OCI-LY3 (cell line): ENCODE measurements at regions not wholly inside any gene's neighbourhood (a gene's known extent, or its start where the extent isn't known, plus 50 kb on each side); places are given as distances from the start of the nearest gene placed in this dataset.

ENCODE experiments used
- H2AFZ ChIP-seq: fragments of 200-600, 300-600 bp; shearing (Covaris generic); 2 replicates; pipeline ENCODE4 v1.6.0; 2014; ENCODE audit warnings: antibody characterized with exemption, low read depth, low read length
- H3K27ac ChIP-seq: fragments of 200-600, 300-600 bp; sonication (generic); 2 replicates; pipeline ENCODE4 v1.5.1; 2014; ENCODE audit warnings: mild to moderate bottlenecking, low read length, moderate library complexity, mixed read lengths
- H3K27me3 ChIP-seq: fragments of 200-600, 300-600 bp; sonication (generic); 2 replicates; pipeline ENCODE4 v1.6.1; 2014; ENCODE audit warnings: low read depth, low read length, mixed read lengths
- H3K36me3 ChIP-seq: fragments of 200-600, 300-600 bp; sonication (generic); replicated peaks from 2 replicates; pipeline ENCODE3; 2014; ENCODE audit warnings: low read depth, low read length, mixed read lengths
- H3K4me1 ChIP-seq: fragments of 300-600, 200-600 bp; sonication (generic); 2 replicates; pipeline ENCODE4 v1.6.1; 2014; ENCODE audit warnings: low read length, mixed read lengths
- H3K4me2 ChIP-seq: fragments of 200-600, 300-600 bp; sonication (generic); 2 replicates; pipeline ENCODE4 v1.6.1; 2014; ENCODE audit warnings: low read length, mixed read lengths
- H3K4me3 ChIP-seq: fragments of 300-600, 200-600 bp; sonication (generic); 2 replicates; pipeline ENCODE4 v1.5.1; 2014; ENCODE audit warnings: antibody characterized with exemption, mild to moderate bottlenecking, low read length, moderate library complexity
- H3K79me2 ChIP-seq: fragments of 300-600, 200-600 bp; shearing (Covaris generic); 2 replicates; pipeline ENCODE4 v1.6.1; 2014; ENCODE audit warnings: mild to moderate bottlenecking, low read length, mixed read lengths
- H3K9ac ChIP-seq: fragments of 300-600, 200-600 bp; shearing (Covaris generic); 2 replicates; pipeline ENCODE4 v1.6.0; 2014; ENCODE audit warnings: mild to moderate bottlenecking, low read length, moderate library complexity
- H3K9me3 ChIP-seq: fragments of 200-600, 300-600 bp; shearing (Covaris generic); 2 replicates; pipeline ENCODE4 v1.6.1; 2014; ENCODE audit warnings: low read length, mixed read lengths; ENCODE audit not compliant: insufficient read depth
- H4K20me1 ChIP-seq: fragments of 200-600, 300-600 bp; sonication (generic); 2 replicates; pipeline ENCODE4 v1.6.1; 2016; ENCODE audit warnings: low read length, mixed read lengths; ENCODE audit not compliant: insufficient read depth
- CTCF ChIP-seq: fragments of 200-600, 300-600 bp; sonication (generic); IDR thresholded peaks from 2 replicates; pipeline ENCODE4 v1.5.1; 2014; ENCODE audit warnings: antibody characterized with exemption, low read length, low read depth
- EZH2phosphoT487 ChIP-seq: fragments of 200-600 bp; shearing (Covaris generic); IDR thresholded peaks from 2 replicates; pipeline ENCODE4 v1.6.1; 2018; ENCODE audit warnings: antibody characterized with exemption, mixed run types, low read depth

- no peaks in the 10 kb centered on the region for H3K27me3 ChIP-seq
- no peak overlapping the region for H2AFZ ChIP-seq
- H3K4me1 ChIP-seq = peaks cover 9% of the 10 kb centered on the region
- no peaks in the 10 kb centered on the region for H4K20me1 ChIP-seq
- TF ChIP-seq EZH2phosphoT487 (no peak), CTCF (no peak)
- H3K9ac ChIP-seq = no peak overlapping the region
- no peaks in the 10 kb centered on the region for H3K79me2 ChIP-seq
- H3K9me3 ChIP-seq = no peaks in the 10 kb centered on the region
- no peak overlapping the region for H3K4me2 ChIP-seq
- H3K4me3 ChIP-seq = no peak overlapping the region
- H3K27ac ChIP-seq = no peak overlapping the region
- no peaks in the 10 kb centered on the region for H3K36me3 ChIP-seq
Measured at GRCh38 chr11:88420165-88420791, 82.7 kb upstream of the CTSC start.

- TF ChIP-seq CTCF (no peak), EZH2phosphoT487 (no peak)
- Histone ChIP-seq H3K9ac (no peak overlapping the region), H3K36me3 (no peaks in the 10 kb centered on the region), H3K4me2 (no peak overlapping the region), H3K79me2 (no peaks in the 10 kb centered on the region), H2AFZ (no peak overlapping the region), H4K20me1 (no peaks in the 10 kb centered on the region), H3K27ac (no peak overlapping the region), H3K4me1 (peaks cover 9% of the 10 kb centered on the region), H3K9me3 (no peaks in the 10 kb centered on the region), H3K4me3 (no peak overlapping the region), H3K27me3 (no peaks in the 10 kb centered on the region)
Measured at GRCh38 chr11:88418508-88418907, 81.0 kb upstream of the CTSC start.

- H4K20me1 ChIP-seq = no peaks in the 10 kb centered on the region
- H3K79me2 ChIP-seq = no peaks in the 10 kb centered on the region
- TF ChIP-seq EZH2phosphoT487 (no peak), CTCF (no peak)
- H3K4me2 ChIP-seq = no peak overlapping the region
- H3K4me1 ChIP-seq = no peaks in the 10 kb centered on the region
- H2AFZ ChIP-seq = no peak overlapping the region
- H3K27ac ChIP-seq = no peak overlapping the region
- no peak overlapping the region for H3K4me3 ChIP-seq
- no peaks in the 10 kb centered on the region for H3K9me3 ChIP-seq
- no peaks in the 10 kb centered on the region for H3K36me3 ChIP-seq
- H3K9ac ChIP-seq = no peak overlapping the region
- H3K27me3 ChIP-seq = no peaks in the 10 kb centered on the region
Measured at GRCh38 chr11:88415495-88415894, 78.0 kb upstream of the CTSC start.

GRCh38 chr11:88414981-88415413, 77.5 kb upstream of the CTSC start:
- no peaks in the 10 kb centered on the region for H3K36me3 ChIP-seq
- no peak overlapping the region for H2AFZ ChIP-seq
- no peaks in the 10 kb centered on the region for H3K9me3 ChIP-seq
- no peak overlapping the region for H3K9ac ChIP-seq
- TF ChIP-seq EZH2phosphoT487 (no peak), CTCF (no peak)
- no peaks in the 10 kb centered on the region for H4K20me1 ChIP-seq
- H3K4me3 ChIP-seq = no peak overlapping the region
- no peaks in the 10 kb centered on the region for H3K79me2 ChIP-seq
- H3K27me3 ChIP-seq = no peaks in the 10 kb centered on the region
- no peak overlapping the region for H3K4me2 ChIP-seq
- H3K27ac ChIP-seq = no peak overlapping the region
- H3K4me1 ChIP-seq = no peaks in the 10 kb centered on the region
